ENCODE measurements at regions not wholly inside any gene's neighbourhood (a gene's known extent, or its start where the extent isn't known, plus 50 kb on each side); places are given as distances from the start of the nearest gene placed in this dataset.
A peak's percentile ranks its signal among the peaks of the same experiment; 100 is the strongest.

DNA sequence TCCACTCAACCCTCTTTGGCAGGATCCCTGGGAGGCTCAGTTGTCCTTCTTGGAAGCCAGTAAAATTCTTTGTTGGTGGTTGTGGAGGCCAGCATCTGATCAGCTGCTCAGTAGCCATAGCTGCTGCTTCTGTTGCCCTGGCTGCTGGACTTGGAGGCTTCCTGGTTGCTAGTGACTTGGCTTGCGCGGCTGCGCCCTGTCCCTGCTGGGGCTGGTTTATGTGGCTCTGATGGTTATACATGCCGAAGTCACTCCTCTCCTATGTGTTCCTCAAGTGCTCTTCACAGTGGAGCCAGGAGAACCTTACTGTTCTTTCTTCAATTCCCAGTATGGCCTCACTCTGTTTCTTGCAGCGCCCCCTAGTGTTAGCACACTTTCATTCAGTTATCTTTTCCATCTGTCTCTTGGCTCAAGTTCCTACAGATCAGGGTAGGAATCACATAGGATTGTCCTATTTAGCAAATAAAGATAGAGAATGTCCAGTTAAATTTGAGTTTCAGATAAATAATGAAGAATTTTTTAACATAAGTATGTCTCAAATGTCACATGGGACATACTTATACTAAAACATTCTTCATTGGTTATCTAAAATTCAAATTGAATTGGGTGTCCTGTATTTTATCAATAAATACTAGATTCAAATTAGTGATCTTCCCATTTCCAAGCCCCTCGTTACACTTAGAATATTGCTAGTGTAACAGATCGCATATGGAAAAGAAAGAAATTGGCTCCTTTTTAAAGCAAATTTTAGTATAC, 176.5 kb downstream of the TGFB2 start (continued):
- TF ChIP-seq, protein P1, sequence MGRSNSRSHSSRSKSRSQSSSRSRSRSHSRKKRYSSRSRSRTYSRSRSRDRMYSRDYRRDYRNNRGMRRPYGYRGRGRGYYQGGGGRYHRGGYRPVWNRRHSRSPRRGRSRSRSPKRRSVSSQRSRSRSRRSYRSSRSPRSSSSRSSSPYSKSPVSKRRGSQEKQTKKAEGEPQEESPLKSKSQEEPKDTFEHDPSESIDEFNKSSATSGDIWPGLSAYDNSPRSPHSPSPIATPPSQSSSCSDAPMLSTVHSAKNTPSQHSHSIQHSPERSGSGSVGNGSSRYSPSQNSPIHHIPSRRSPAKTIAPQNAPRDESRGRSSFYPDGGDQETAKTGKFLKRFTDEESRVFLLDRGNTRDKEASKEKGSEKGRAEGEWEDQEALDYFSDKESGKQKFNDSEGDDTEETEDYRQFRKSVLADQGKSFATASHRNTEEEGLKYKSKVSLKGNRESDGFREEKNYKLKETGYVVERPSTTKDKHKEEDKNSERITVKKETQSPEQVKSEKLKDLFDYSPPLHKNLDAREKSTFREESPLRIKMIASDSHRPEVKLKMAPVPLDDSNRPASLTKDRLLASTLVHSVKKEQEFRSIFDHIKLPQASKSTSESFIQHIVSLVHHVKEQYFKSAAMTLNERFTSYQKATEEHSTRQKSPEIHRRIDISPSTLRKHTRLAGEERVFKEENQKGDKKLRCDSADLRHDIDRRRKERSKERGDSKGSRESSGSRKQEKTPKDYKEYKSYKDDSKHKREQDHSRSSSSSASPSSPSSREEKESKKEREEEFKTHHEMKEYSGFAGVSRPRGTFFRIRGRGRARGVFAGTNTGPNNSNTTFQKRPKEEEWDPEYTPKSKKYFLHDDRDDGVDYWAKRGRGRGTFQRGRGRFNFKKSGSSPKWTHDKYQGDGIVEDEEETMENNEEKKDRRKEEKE (IDR thresholded peaks at IDR 0.05; ENCODE audit: borderline replicate concordance in 1 of 2, control insufficient read depth in 1 of 2, low read depth in 2 of 2, low read length in 1 of 2) = no peak
- TF ChIP-seq YY1 (IDR thresholded peaks at IDR 0.05; ENCODE audit: borderline replicate concordance in 1 of 3, control insufficient read depth in 1 of 3, extremely low read depth in 1 of 3, insufficient read depth in 3 of 3, insufficient read length in 1 of 3, insufficient replicate concordance in 2 of 3, low read depth in 1 of 3, low read length in 2 of 3) (no peak), RAD21 (CRISPR knock-in tag; conservative IDR thresholded peaks at IDR 0.05 in 1 of 2, IDR thresholded peaks at IDR 0.05 in 1 of 2) (peak in 1 of 2 experiments; percentile 75; a peak in 3 of 4 replicates), NR1H2 (CRISPR knock-in tag; IDR thresholded peaks at IDR 0.05) (no peak), ZC3H11A (IDR thresholded peaks at IDR 0.05; ENCODE audit: low read depth, low read length) (no peak), GATA2 (CRISPR knock-in tag; IDR thresholded peaks at IDR 0.05) (peak; percentile 93), ZNF41 (CRISPR knock-in tag; conservative IDR thresholded peaks at IDR 0.05) (no peak), NFE2L1 (tag; IDR thresholded peaks at IDR 0.05; ENCODE audit: borderline replicate concordance, low read depth) (no peak), TSC22D4 (tag; IDR thresholded peaks at IDR 0.05) (no peak), RCOR1 (IDR thresholded peaks at IDR 0.05; ENCODE audit: borderline replicate concordance in 1 of 2, low read depth in 2 of 2, low read length in 2 of 2) (no peak), ETV5 (CRISPR knock-in tag; IDR thresholded peaks at IDR 0.05; ENCODE audit: low read depth) (no peak), NFE2 (IDR thresholded peaks at IDR 0.05; ENCODE audit: low read depth) (no peak)
- TF ChIP-seq, protein P2, sequence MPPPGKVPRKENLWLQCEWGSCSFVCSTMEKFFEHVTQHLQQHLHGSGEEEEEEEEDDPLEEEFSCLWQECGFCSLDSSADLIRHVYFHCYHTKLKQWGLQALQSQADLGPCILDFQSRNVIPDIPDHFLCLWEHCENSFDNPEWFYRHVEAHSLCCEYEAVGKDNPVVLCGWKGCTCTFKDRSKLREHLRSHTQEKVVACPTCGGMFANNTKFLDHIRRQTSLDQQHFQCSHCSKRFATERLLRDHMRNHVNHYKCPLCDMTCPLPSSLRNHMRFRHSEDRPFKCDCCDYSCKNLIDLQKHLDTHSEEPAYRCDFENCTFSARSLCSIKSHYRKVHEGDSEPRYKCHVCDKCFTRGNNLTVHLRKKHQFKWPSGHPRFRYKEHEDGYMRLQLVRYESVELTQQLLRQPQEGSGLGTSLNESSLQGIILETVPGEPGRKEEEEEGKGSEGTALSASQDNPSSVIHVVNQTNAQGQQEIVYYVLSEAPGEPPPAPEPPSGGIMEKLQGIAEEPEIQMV (tag; conservative IDR thresholded peaks at IDR 0.05; ENCODE audit: low read depth) = no peak
- TF ChIP-seq, protein P3, sequence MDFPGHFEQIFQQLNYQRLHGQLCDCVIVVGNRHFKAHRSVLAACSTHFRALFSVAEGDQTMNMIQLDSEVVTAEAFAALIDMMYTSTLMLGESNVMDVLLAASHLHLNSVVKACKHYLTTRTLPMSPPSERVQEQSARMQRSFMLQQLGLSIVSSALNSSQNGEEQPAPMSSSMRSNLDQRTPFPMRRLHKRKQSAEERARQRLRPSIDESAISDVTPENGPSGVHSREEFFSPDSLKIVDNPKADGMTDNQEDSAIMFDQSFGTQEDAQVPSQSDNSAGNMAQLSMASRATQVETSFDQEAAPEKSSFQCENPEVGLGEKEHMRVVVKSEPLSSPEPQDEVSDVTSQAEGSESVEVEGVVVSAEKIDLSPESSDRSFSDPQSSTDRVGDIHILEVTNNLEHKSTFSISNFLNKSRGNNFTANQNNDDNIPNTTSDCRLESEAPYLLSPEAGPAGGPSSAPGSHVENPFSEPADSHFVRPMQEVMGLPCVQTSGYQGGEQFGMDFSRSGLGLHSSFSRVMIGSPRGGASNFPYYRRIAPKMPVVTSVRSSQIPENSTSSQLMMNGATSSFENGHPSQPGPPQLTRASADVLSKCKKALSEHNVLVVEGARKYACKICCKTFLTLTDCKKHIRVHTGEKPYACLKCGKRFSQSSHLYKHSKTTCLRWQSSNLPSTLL (IDR thresholded peaks at IDR 0.05) = no peak
- TF ChIP-seq, protein P4, sequence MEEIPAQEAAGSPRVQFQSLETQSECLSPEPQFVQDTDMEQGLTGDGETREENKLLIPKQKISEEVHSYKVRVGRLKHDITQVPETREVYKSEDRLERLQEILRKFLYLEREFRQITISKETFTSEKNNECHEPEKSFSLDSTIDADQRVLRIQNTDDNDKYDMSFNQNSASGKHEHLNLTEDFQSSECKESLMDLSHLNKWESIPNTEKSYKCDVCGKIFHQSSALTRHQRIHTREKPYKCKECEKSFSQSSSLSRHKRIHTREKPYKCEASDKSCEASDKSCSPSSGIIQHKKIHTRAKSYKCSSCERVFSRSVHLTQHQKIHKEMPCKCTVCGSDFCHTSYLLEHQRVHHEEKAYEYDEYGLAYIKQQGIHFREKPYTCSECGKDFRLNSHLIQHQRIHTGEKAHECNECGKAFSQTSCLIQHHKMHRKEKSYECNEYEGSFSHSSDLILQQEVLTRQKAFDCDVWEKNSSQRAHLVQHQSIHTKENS (CRISPR knock-in tag; IDR thresholded peaks at IDR 0.05) = no peak
